ENCODE measurements at regions not wholly inside any gene's neighbourhood (a gene's known extent, or its start where the extent isn't known, plus 50 kb on each side); places are given as distances from the start of the nearest gene placed in this dataset.

DNA sequence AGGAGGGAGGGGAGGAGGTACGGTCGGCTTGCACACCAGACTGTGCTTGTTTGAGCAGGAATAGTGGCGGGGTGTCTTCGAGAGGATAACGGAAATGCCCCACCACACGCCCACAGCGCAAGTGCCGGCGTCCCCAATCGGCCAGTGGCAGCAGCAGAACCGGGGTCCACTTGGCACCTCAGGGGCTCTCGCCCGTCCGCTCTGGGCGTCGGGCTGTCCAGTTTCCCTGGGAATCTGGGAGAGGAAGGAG, 53.7 kb downstream of the CCDC54 start:
- Histone ChIP-seq H3K9me3 (replicated peaks; ENCODE audit: insufficient read depth, low read length) (no peaks in the 10 kb centered on the region), H2AFZ (ENCODE audit: low read length) (peak overlapping the region; percentile 82), H3K79me2 (ENCODE audit: low read length) (no peaks in the 10 kb centered on the region), H3K4me2 (ENCODE audit: low read depth, low read length) (peak overlapping the region; percentile 94), H3K9me2 (replicated peaks; ENCODE audit: insufficient read depth, low read length) (no peaks in the 10 kb centered on the region), H3K36me3 (replicated peaks; ENCODE audit: insufficient read depth, low read length) (no peaks in the 10 kb centered on the region), H4K20me1 (ENCODE audit: insufficient read depth, low read length) (no peaks in the 10 kb centered on the region), H3K4me3 (ENCODE audit: low read length) (peak overlapping the region; percentile 70), H3K27me3 (replicated peaks; ENCODE audit: insufficient read depth, low read length) (no peaks in the 10 kb centered on the region), H3K27ac (ENCODE audit: low read length) (no peak overlapping the region), H3K4me1 (ENCODE audit: low read length) (no peaks in the 10 kb centered on the region), H3F3A (ENCODE audit: insufficient read depth, low read length) (peaks cover 6% of the 10 kb centered on the region; the same call in 1 of the 2 replicates), H3K9ac (ENCODE audit: low read length) (peak overlapping the region; percentile 56; the same call in 1 of the 2 replicates)
- TF ChIP-seq, protein P1, sequence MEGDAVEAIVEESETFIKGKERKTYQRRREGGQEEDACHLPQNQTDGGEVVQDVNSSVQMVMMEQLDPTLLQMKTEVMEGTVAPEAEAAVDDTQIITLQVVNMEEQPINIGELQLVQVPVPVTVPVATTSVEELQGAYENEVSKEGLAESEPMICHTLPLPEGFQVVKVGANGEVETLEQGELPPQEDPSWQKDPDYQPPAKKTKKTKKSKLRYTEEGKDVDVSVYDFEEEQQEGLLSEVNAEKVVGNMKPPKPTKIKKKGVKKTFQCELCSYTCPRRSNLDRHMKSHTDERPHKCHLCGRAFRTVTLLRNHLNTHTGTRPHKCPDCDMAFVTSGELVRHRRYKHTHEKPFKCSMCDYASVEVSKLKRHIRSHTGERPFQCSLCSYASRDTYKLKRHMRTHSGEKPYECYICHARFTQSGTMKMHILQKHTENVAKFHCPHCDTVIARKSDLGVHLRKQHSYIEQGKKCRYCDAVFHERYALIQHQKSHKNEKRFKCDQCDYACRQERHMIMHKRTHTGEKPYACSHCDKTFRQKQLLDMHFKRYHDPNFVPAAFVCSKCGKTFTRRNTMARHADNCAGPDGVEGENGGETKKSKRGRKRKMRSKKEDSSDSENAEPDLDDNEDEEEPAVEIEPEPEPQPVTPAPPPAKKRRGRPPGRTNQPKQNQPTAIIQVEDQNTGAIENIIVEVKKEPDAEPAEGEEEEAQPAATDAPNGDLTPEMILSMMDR (IDR thresholded peaks at IDR 0.05; ENCODE audit: low read length): no peak
- TF ChIP-seq EZH2 (optimal IDR thresholded peaks at IDR 0.05; ENCODE audit: low read depth, low read length) (no peak), EZH2phosphoT487 (IDR thresholded peaks at IDR 0.05; ENCODE audit: low read length) (no peak)
- DNase-seq: no peak

DNA sequence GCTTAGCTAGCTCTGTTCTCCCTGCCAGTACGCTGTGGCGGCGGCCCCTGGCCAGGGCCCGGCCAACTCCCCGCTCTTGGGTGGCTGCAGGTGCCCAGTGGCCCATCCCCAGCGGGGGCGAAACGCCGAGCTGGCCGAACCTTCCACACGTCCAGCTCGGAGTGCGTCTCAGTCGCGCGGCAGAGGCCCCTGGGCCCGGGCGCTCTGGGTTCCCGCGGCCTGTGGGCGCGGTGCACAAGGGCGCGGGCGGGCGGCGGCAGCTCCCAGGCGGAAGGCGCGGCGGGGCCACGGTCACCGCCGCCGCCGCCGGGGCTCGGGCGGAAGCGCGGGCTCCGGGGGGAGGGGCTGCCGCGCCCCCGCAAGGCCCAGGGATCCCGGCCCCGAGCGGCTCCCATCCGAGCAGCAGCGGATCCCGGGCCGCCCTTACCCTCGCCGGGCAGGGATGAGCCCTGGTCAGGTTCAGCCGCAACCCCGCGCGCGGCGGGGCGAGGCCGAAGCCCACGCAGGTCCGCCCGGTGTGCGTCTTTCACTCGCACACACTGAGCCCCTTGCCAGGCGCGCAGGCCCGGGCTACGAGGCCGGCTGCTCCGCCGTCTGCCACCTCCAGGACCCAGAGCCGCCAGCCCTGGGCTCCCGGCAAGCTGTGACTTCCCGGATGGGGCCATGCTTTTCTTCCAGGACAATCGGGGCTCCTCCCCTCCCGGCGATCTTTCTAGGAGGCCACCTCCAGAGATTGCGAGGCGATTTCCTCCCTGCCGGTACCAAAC, 54.2 kb downstream of the CCDC54 start:
- no peaks in the 10 kb centered on the region for H3K27me3 ChIP-seq (replicated peaks; ENCODE audit: insufficient read depth, low read length)
- H3K4me2 ChIP-seq (ENCODE audit: low read depth, low read length): peak overlapping the region; percentile 94
- peak overlapping the region; percentile 3; the same call in 1 of the 2 replicates for H3K27ac ChIP-seq (ENCODE audit: low read length)
- DNase-seq: peak; percentile 51
- no peaks in the 10 kb centered on the region for H3K9me2 ChIP-seq (replicated peaks; ENCODE audit: insufficient read depth, low read length)
- peak overlapping the region; percentile 81 for H3K4me3 ChIP-seq (ENCODE audit: low read length)
- no peaks in the 10 kb centered on the region for H3K36me3 ChIP-seq (replicated peaks; ENCODE audit: insufficient read depth, low read length)
- peak overlapping the region; percentile 68 for H3K9ac ChIP-seq (ENCODE audit: low read length)
- H3K79me2 ChIP-seq (ENCODE audit: low read length): no peaks in the 10 kb centered on the region
- TF ChIP-seq EZH2phosphoT487 (IDR thresholded peaks at IDR 0.05; ENCODE audit: low read length) (no peak), EZH2 (optimal IDR thresholded peaks at IDR 0.05; ENCODE audit: low read depth, low read length) (no peak)
- TF ChIP-seq, protein P1 (IDR thresholded peaks at IDR 0.05; ENCODE audit: low read length): no peak
- no peaks in the 10 kb centered on the region for H3K9me3 ChIP-seq (replicated peaks; ENCODE audit: insufficient read depth, low read length)
- H3K4me1 ChIP-seq (ENCODE audit: low read length): no peaks in the 10 kb centered on the region
- H2AFZ ChIP-seq (ENCODE audit: low read length): peak overlapping the region; percentile 82
- no peaks in the 10 kb centered on the region for H4K20me1 ChIP-seq (ENCODE audit: insufficient read depth, low read length)
- peaks cover 6% of the 10 kb centered on the region; the same call in 1 of the 2 replicates for H3F3A ChIP-seq (ENCODE audit: insufficient read depth, low read length)

DNA sequence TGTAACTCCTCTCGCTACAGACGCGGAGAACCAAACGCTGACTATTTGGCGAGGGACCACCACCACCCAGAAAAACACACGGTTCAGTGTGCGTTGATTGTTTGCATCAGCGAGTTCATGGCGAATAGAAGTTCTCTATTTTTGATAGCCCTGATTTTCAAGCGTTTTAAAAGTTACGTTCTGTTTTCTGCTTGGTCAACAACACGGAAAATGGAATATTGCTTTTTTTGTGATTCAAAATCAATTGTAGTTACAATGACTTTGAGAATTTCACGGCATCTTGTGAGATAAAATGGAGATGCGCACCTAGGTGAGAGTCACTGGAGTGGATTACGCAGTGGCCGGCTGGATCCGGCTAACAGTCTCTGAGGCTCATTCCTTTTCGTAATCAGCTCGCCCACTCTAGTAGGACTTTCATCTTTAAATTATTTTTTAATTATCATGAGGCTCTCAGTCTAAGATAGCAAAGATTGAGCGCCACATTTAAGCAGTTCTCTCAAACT, 54.8 kb downstream of the CCDC54 start:
- H3K9me3 ChIP-seq (replicated peaks; ENCODE audit: insufficient read depth, low read length): no peaks in the 10 kb centered on the region
- H3K27ac ChIP-seq (ENCODE audit: low read length): peak overlapping the region; percentile 3; the same call in 1 of the 2 replicates
- H3K36me3 ChIP-seq (replicated peaks; ENCODE audit: insufficient read depth, low read length): no peaks in the 10 kb centered on the region
- TF ChIP-seq EZH2 (optimal IDR thresholded peaks at IDR 0.05; ENCODE audit: low read depth, low read length): no peak
- TF ChIP-seq, protein P1 (IDR thresholded peaks at IDR 0.05; ENCODE audit: low read length): no peak
- no peak for TF ChIP-seq EZH2phosphoT487 (IDR thresholded peaks at IDR 0.05; ENCODE audit: low read length)
- H3K4me1 ChIP-seq (ENCODE audit: low read length): no peaks in the 10 kb centered on the region
- no peaks in the 10 kb centered on the region for H3K27me3 ChIP-seq (replicated peaks; ENCODE audit: insufficient read depth, low read length)
- peak overlapping the region; percentile 68 for H3K9ac ChIP-seq (ENCODE audit: low read length)
- H3K4me3 ChIP-seq (ENCODE audit: low read length): peak overlapping the region; percentile 81
- H3K9me2 ChIP-seq (replicated peaks; ENCODE audit: insufficient read depth, low read length): no peaks in the 10 kb centered on the region
- H4K20me1 ChIP-seq (ENCODE audit: insufficient read depth, low read length): no peaks in the 10 kb centered on the region
- H3K4me2 ChIP-seq (ENCODE audit: low read depth, low read length): peak overlapping the region; percentile 64
- peak overlapping the region; percentile 69 for H2AFZ ChIP-seq (ENCODE audit: low read length)
- no peak for DNase-seq
- H3F3A ChIP-seq (ENCODE audit: insufficient read depth, low read length): peaks cover 6% of the 10 kb centered on the region; the same call in 1 of the 2 replicates
- H3K79me2 ChIP-seq (ENCODE audit: low read length): no peaks in the 10 kb centered on the region

Measured in MM.1S (cell line).